Right lobe of liver (tissue), 4 donors: ENCODE measurements at regions not wholly inside any gene's neighbourhood (a gene's known extent, or its start where the extent isn't known, plus 50 kb on each side); places are given as distances from the start of the nearest gene placed in this dataset.

Experiments
- CTCF ChIP-seq, 4 donors: fragments of 200-600 bp in 3 of 4; fragments of 450-650 bp in 1 of 4; IDR thresholded peaks; one replicate each; pipeline versions ENCODE4 v1.5.1 to v1.8.0; 2016 to 2022; ENCODE audit warnings: antibody characterized with exemption in 4 of 4, mild to moderate bottlenecking in 2 of 4
- POLR2A ChIP-seq: fragments of 450-650 bp; IDR thresholded peaks from one replicate; pipeline ENCODE4 v1.6.1; 2017; ENCODE audit warnings: antibody characterized with exemption, mild to moderate bottlenecking
- donor health status: DM: no; HTN: no; CAD: no.
- donor health status: DM: no; HTN: no; CAD: no.
- donor health status: DM: no; HTN: yes; CAD: no.

GRCh38 chr3:74033806-74034205, 409.1 kb upstream of the PDZRN3 start:
- TF ChIP-seq CTCF (IDR thresholded peaks at IDR 0.05) (no peak), POLR2A (no peak)
